Activated CD4-positive, CD25-positive, alpha-beta regulatory T cell treated with anti-CD3 and anti-CD28 coated beads, Interleukin-2, amount 50 U/mL, for 72 hours (primary cell): ENCODE measurements at regions not wholly inside any gene's neighbourhood (a gene's known extent, or its start where the extent isn't known, plus 50 kb on each side); places are given as distances from the start of the nearest gene placed in this dataset.
"Not testable (repeated sequence)": the region's sequence is repeated elsewhere in the genome, so short reads cannot be mapped to it uniquely, and the experiment has no call there.

Source experiments
- DNase-seq: peaks from one replicate; pipeline ENCODE4 v3.0.0; 2021

DNA sequence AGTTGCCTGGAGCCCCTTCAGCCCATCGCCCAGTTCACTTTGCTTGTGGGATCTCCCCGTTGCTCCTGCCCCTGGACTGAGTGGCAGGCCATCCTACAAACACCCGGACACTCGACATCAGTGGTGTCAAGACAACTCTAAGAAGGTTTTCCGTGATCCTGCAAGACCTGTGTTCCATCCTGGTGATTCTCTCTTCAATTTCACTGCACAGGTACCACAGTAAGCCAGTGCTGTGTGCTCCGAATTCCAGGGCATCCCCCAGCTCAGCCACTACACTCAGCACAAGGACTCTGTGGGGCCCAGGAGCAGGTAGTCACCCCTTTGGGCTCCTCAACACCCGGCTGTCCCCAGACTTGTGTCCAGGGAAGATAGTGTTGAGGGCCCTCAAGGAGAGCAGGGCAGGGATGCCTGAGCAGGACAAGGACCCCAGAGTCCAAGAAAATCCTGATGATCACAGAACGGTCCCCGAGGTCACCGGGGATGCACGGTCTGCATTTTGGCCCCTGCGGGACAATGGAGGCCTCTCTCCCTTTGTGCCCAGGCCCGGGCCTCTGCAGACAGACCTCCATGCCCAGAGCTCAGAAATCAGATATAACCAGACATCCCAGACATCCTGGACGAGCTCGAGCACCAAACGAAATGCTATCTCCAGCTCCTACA, 146.9 kb upstream of the C1QTNF3 start:
- DNase-seq = peak; percentile 51

DNA sequence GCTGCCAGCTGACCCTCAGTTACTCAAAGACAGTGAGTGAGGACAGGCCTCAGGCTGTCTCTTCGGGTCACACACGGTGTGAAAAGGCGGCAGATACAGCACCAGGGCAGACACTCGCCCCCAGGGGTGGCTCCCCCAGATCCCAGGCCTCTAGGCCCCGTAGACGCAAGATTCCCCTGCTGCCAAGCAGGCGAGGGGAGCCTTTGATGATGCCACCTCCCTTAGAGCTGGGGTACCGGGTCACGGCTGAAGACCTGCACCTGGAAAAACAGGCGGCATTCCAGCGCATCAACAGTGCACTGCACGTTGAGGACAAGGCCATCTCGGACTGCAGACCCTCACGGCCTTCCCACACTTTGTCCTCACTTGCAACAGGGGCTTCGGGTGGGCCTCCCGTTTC, 147.5 kb upstream of the C1QTNF3 start:
- DNase-seq = peak; percentile 52

DNA sequence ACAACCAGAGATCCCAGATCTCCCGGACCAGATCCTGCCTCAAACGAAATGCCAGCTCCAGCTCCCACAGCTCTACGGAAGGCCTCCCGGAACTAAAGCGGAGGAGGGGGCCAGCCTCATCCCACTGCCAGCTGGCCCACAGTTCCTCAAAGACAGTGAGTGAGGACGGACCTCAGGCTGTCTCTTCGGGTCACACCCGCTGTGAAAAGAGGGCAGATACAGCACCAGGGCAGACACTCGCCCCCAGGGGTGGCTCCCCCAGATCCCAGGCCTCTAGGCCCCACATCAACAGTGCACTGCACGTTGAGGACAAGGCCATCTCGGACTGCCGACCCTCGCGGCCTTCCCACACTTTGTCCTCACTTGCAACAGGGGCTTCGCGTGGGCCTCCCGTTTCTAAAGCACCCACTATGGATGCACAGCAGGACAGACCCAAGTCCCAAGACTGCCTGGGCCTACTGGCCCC, 148.3 kb upstream of the C1QTNF3 start:
- peak; percentile 54 for DNase-seq

DNA sequence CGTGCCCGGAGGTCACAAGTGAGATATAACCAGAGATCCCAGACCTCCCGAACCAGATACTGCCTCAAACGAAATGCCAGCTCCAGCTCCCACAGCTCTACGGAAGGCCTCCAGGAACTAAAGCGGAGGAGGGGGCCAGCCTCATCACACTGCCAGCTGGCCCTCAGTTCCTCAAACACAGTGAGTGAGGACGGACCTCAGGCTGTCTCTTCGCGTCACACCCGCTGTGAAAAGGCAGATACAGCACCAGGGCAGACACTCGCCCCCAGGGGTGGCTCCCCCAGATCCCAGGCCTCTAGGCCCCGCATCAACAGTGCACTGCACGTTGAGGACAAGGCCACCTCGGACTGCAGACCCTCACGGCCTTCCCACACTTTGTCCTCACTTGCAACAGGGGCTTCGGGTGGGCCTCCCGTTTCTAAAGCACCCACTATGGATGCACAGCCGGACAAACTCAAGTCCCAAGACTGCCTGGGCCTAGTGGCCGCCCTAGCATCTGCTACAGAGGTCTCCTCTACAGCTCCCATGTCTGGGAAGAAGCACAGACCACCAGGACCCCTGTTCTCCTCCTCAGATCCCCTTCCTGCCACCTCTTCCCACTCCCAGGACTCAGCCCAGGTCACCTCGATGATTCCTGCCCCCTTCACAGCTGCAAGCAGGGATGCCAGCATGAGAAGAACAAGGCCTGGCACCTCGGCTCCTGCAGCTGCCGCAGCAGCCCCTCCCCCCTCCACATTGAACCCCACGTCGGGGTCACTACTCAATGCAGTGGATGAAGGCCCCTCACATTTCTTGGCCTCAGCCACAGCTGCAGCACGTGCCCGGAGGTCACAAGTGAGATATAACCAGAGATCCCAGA, 149.3 kb upstream of the C1QTNF3 start:
- DNase-seq = peak; percentile 55

DNA sequence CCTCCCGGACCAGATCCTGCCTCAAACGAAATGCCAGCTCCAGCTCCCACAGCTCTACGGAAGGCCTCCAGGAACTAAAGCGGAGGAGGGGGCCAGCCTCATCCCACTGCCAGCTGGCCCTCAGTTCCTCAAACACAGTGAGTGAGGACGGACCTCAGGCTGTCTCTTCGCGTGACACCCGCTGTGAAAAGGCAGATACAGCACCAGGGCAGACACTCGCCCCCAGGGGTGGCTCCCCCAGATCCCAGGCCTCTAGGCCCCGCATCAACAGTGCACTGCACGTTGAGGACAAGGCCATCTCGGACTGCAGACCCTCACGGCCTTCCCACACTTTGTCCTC, 149.9 kb upstream of the C1QTNF3 start:
- DNase-seq = not testable (repeated sequence)

DNA sequence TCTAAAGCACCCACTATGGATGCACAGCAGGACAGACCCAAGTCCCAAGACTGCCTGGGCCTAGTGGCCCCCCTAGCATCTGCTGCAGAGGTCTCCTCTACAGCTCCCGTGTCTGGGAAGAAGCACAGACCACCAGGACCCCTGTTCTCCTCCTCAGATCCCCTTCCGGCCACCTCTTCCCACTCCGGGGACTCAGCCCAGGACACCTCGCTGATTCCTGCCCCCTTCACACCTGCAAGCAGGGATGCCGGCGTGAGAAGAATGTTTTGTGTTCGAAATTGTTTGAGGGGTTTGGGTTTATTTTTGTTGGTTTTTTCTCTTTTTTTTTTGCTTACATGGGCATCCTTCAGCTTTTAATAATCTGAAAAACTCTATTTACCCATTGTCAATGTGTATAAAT, 150.3 kb upstream of the C1QTNF3 start:
- DNase-seq = peak; percentile 48

DNA sequence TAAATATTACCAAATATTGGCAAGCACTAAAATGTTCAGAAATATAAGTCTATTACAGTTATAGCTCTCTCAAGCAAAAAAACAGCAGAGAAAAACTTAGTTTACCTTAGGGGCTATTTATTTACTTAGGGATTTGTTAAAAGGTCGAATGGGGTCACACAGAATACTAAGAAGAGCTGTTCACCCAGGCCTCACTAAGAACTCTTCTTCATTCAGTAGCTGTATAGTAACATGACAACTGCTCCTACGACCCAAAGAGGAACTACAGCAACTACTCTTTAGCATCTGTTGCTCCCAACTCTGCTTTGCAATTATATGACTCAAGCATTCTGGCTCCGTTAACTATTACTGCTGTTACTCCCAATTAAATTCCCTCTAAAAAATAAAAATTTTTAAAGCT, 150.8 kb upstream of the C1QTNF3 start:
- not testable (repeated sequence) for DNase-seq

DNA sequence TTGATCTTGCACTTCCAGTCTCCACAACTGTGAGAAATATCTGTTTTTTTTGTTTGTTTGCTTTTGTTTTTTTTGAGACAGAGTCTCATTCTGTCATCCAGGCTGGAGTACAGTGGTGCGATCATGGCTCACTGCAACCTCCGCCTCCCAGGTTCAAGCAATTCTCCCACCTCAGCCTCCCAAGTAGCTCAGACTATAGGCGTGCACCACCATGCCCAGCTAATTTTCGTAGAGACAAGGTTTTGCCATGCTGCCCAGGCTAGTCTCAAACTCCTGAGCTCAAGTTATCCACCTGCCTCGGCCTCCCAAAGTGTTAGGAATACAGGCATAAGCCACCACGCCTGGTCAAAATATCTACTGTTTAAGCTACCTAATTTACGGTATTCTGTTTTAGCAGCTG, 153.1 kb upstream of the C1QTNF3 start:
- DNase-seq = not testable (repeated sequence)

DNA sequence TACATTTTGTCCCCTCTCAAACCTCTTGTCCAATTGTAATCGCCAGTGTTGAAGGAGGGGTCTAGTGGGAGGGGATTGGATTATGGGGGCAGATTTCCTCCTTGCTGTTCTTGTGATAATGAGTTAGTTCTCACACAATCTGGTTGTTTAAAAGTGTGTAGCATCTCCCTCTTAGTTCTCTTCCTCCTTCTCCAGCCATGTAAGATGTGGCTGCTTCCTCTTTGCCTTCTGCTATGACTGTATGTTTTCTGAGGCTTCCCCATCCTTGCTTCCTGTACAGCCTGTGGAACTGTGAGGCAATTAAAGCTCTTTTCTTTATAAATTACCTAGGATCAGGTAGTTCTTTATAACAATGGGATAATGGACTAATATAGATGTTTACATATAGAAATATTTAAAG, 162.3 kb upstream of the C1QTNF3 start:
- not testable (repeated sequence) for DNase-seq

DNA sequence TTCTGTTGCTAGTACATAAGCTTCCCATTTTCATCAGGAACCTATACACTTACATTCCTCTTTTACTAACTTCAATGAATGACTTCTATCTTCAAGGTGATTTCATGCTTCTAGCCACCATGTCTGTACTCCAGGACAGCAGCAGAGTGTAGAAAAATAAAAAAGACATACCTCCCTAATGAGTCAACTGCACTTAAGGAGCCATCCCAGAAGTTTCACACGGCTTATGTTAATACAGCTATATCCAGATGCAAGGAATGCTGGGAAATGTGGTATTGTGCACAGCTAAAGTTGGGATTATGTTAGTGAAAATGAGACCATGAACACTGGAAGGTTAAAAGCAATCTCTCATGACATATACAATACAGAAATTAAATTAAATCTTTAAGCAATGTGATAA, 174.4 kb upstream of the C1QTNF3 start:
- DNase-seq = not testable (repeated sequence)

DNA sequence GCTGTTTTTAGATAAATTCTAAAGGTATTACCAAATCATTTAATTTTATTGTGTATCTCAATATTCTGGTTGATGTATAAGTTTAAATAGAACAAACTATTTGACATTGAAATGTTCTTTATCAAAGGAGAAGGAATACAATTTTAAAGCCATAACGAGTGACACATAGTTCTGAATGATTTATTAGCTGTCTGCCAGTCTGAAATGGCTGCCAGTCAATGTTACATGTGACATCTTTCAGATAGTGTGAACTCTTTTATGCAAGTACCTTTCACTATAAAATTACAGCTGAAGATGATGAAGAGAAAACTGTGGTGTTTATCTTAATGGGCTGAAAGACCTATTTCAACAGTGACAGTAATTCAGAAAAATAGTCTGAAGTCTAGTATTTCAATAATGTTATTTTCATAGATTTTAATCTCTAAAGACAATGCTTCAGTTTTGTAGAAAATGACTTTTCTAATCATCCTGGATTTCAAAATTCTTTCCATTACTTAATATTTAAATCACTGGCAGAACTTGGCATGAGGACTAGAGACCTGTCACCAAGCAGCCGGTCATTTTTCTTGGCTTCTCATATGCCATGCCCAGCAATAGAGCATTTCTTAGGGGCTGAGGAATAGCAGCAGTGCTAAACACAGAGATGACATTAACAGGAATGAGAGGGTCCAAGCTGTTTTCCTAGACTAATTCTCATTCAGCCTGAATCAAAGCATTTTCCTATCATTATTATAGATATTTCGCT, 178.5 kb upstream of the C1QTNF3 start:
- DNase-seq = not testable (repeated sequence)

DNA sequence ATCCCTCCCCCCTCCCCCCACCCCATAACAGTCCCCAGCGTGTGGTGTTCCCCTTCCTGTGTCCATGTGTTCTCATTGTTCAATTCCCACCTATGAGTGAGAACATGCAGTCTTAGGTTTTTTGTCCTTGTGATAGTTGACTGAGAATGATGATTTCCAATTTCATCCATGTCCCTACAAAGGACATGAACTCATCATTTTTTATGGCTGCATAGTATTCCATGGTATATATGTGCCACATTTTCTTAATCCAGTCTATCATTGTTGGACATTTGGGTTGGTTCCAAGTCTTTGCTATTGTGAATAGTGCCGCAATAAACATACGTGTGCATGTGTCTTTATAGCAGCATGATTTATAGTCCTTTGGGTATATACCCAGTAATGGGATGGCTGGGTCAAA, 180.1 kb upstream of the C1QTNF3 start:
- not testable (repeated sequence) for DNase-seq

DNA sequence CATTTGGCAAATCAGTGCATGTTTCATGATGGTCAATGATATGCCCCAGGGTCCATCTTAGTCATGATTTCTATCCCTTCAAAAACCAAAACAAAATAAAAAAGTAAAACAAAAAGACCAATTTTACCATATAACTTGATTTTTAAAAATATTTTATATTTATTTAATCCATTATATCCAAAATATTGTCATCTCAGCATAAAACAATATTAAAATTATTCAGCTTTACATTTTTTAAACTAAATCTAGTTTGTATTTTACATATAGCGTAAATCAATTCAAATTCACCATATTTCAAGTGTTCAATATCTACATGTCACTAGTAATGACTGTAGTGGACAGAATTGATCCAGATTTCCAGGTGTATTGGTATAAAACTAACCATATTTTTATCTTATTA, 187.4 kb upstream of the C1QTNF3 start:
- not testable (repeated sequence) for DNase-seq

DNA sequence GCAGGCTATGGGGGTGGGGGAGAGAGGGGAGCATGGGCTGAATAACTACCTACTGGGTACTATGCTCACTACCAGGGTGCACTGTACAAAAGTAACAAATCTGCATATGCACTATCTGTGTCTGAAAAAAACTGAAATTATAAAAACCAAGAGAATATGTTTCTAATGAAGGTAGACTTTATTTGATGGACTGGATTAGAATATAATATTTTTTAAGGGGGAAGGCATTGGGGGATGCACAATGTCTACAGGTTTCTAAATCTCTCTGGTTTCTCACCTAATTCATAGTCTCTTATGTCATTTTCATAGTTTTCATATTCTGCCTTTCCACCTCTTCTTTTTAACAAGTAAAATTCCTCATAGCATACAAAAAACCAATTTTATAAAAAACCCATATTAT, 200.8 kb upstream of the C1QTNF3 start:
- not testable (repeated sequence) for DNase-seq

DNA sequence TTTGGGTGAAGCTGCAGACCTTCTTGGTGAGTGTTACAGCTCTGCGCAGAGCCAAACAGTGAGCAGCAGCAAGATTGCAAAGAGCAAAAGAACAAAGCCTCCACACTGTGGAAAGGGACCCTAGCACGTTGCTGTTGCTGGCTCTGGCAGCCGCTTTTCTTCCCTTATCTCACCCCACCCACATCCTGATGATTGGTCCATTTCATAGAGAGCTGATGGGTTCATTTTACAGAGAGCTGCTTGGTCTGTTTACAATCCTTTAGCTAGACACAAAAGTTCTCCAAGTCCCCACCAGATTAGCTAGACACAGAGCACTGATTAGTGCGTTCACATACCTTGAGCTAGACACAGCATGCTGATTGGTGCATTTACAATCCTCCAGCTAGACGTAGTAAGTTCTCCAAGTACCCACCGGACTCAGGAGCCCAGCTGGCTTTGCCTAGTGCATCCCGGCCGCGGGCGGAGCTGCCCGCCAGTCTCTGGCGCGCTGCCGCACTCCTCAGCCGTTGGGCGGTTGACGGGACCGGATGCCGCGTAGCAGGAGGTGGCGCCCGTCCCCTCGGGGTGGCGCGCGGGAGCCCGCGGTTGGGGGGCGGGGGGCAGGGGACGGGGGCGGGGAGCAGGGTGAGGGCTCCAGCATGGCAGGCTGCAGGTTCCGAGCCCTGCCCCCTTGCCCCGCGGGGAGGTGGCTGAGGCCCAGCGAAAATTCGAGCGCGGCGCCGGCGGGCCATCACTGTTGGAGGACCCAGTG, 201.4 kb upstream of the C1QTNF3 start:
- DNase-seq = peak; percentile 75

DNA sequence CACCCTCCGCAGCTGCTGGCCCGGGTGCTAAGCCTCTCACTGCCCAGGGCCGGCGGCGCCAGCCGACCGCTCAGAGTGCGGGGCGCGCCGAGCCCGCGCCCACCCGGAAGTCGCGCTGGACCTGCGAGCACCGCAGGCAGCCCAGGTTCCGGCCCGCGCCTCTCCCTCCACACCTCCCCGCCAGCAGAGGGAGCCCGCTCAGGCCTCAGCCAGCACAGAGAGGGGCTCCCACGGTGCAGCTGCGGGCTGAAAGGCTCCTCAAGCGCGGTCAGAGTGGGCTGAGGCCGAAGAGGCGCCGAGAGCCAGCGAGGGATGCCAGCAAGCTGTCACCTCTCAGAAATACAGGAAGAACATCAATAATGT, 202.0 kb upstream of the C1QTNF3 start:
- not testable (repeated sequence) for DNase-seq

DNA sequence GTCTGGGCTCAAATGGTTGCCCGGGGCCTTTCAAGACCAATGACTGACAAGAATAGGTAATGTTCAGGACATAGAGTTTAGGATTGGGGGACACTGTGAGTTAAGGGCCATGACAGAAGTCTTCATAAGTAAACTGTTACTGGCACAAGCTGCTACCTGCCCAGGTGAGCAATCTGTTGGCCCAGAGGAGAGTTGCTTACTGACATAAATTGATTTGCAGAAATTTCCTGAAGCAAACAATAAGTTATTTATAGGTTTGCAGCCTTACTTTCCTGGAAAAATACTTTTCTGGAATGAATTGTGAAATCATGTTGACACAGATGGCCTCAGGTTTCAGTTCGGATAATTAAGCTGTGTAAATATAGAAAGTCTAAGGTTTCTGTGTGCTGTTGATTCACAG, 202.8 kb upstream of the C1QTNF3 start:
- DNase-seq = not testable (repeated sequence)

DNA sequence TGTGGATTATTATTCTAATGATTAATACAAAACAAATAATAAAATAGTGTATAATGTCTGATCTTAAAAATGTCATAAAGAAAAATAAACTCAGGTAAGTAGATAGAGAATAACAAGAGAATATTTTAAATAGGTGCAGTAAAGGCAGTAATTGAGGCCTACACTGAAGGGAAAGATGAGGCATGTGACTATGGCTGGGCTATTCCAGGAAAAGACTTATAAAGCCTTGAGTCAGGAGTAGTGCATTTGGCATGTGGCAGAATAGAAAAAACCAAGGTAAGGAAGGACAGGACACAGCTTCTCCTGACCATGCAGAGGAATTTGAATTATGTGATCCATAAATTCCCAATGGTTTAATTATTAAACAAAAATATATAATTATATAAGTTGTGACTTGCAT, 215.6 kb upstream of the C1QTNF3 start:
- not testable (repeated sequence) for DNase-seq

DNA sequence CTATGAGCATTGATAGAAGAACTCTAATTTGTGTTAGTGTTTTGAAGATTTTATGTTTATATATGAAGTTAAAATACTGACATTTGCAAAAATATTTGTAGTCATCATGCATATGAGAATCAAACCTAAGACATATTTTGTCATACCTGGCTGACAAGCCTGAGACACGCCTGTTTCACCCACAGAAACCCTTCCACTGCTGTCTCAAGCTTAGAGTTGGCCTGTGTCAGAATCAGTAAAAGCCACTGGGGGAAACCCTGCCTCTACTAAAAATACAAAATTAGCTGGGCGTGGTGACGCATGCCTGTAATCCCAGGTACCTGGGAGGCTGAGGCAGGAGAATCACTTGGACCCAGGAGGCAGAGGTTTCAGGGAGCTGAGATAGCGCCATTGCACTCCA, 218.0 kb upstream of the C1QTNF3 start:
- DNase-seq = not testable (repeated sequence)

DNA sequence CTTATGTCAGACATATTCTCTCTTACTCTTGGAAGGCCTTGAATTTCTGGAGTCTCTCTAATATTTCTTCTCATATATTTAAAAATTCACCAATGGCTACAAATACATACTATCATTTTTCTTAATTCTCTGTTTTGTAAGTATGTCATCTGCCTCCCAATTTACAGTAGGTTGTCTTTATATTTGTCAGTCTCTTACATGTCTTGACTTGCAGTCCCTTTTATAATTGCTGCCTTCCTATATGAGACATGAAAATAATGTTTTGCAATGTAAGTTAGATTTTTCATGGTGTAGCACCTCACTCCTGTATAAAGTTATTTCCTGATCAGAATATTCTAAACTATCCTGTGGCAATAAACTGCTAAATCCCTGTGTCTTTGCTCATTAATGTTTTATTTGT, 223.1 kb upstream of the C1QTNF3 start:
- not testable (repeated sequence) for DNase-seq

DNA sequence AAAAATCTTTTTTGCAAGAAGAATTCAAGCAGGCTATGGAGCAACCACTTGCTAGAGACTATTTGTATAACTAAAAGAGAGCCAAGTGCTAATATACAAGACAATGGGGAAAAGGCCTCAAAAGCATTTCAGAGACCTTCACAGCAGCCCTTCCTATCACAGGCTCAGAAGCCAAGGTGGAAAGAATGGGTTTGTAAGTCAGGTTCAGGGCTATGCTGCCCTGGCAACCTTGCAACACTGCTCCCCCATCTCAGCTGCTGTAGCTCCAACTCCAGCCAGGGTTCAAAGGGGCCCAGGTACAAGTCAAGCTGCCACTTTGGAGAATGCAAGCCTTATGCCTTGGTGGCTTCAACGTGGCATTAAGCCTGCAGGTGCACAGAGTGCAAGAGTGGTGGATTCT, 253.7 kb upstream of the C1QTNF3 start:
- DNase-seq = not testable (repeated sequence)

DNA sequence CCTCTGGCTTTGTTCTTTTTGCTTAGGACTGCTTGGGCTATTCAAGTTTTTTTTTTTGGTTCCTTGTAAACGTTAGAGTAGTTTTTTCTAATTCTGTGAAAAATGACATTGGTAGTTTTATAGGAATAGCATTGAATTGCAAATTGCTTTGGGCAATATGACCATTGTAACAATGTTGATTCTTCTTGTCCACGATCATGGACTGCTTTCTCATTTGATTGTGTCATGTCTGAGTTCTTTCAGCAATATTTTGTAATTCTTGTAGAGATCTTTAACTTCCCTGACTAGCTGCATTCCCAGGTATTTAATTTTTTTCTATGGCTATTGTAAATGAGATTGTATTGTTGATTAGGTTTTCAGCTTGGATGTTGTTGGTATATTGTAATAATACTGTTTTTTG, 286.2 kb upstream of the C1QTNF3 start:
- not testable (repeated sequence) for DNase-seq

DNA sequence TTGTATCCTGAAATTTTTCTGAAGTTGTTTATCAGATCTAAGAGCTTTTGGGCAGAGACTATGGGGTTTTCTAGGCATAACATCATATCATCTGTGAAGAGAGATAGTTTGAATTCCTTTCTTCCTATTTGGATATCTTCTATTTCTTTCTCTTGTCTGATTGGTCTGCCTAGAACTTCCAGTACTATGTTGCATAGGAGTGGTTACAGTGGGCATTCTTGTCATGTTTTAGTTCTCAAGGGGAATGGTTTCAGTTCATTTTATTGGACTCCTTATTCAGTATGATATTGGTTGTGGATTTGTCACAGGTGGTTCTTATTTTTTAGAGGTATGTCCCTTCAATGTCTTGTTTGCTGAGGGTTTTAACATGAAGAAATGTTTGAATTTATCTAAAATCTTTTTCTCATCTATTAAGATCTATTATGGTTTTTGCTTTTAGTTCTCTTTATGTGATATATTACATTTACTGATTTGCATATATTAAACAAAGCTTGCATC, 286.6 kb upstream of the C1QTNF3 start:
- DNase-seq = not testable (repeated sequence)
